Kidney epithelial cell (primary cell): ENCODE measurements at regions not wholly inside any gene's neighbourhood (a gene's known extent, or its start where the extent isn't known, plus 50 kb on each side); places are given as distances from the start of the nearest gene placed in this dataset.

Experiments used
- DNase-seq: peaks from one replicate; pipeline ENCODE4 v3.0.0-alpha.2; 2010; ENCODE audit warnings: low read depth
- H3K27me3 ChIP-seq: 2 replicates; pipeline ENCODE4 v1.6.0; 2011; ENCODE audit warnings: low read length; ENCODE audit not compliant: control insufficient read depth, insufficient read depth
- H3K36me3 ChIP-seq: 2 replicates; pipeline ENCODE4 v1.5.1; 2011; ENCODE audit warnings: low read length; ENCODE audit not compliant: control insufficient read depth, insufficient read depth
- H3K4me3 ChIP-seq: 2 replicates; pipeline ENCODE4 v1.5.1; 2011; ENCODE audit warnings: low read depth, mild to moderate bottlenecking, control low read depth, low read length
- CTCF ChIP-seq: IDR thresholded peaks from 2 replicates; pipeline ENCODE4 v1.5.1; 2011; ENCODE audit warnings: mild to moderate bottlenecking, moderate library complexity, low read length, control low read depth, inconsistent platforms; ENCODE audit not compliant: insufficient read depth, poor library complexity, severe bottlenecking

- Histone ChIP-seq H3K36me3 (no peaks in the 10 kb centered on the region), H3K27me3 (no peaks in the 10 kb centered on the region), H3K4me3 (no peak overlapping the region)
- DNase-seq: no peak
- TF ChIP-seq CTCF: no peak
These were observed 67.3 kb upstream of the ZFR start for GRCh38 chr5:32511776-32512374.

GRCh38 chr5:32510860-32511259, 66.3 kb upstream of the ZFR start:
- no peaks in the 10 kb centered on the region for H3K36me3 ChIP-seq
- DNase-seq: no peak

GRCh38 chr5:32508806-32509805, 64.6 kb upstream of the ZFR start:
- no peak for DNase-seq

More at GRCh38 chr5:32510860-32511259, 66.3 kb upstream of the ZFR start:
- peaks cover 4% of the 10 kb centered on the region for H3K27me3 ChIP-seq
- TF ChIP-seq CTCF: no peak
- H3K4me3 ChIP-seq: no peak overlapping the region

GRCh38 chr5:32507738-32508434, 63.3 kb upstream of the ZFR start:
- no peak overlapping the region for H3K4me3 ChIP-seq
- TF ChIP-seq CTCF: no peak
- H3K27me3 ChIP-seq: peaks cover 8% of the 10 kb centered on the region
- no peaks in the 10 kb centered on the region for H3K36me3 ChIP-seq
- no peak for DNase-seq

More at GRCh38 chr5:32508806-32509805, 64.6 kb upstream of the ZFR start:
- no peaks in the 10 kb centered on the region for H3K36me3 ChIP-seq
- no peak for TF ChIP-seq CTCF
- H3K4me3 ChIP-seq: no peak overlapping the region
- peaks cover 8% of the 10 kb centered on the region for H3K27me3 ChIP-seq

DNA sequence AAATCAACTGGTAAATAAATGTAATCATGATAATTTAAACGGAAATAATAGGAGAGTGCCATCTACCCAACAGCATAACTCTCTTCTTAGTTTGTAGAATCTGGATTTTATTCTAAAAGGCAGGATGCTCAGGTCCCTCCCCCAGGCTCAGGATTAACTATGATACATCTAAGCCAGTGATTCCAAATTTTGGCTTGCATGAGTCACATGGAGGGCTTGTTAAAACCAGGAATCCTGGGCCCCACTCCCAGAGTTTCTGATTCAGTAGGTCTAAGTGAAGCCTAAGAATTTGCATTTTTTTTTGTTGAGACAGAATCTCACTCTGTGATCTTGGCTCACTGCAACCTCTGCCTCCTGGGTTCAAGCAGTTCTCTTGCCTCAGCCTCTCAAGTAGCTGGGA, 62.3 kb upstream of the ZFR start:
- no peak overlapping the region for H3K4me3 ChIP-seq
- TF ChIP-seq CTCF: no peak
- DNase-seq: no peak
- no peaks in the 10 kb centered on the region for H3K36me3 ChIP-seq
- H3K27me3 ChIP-seq: peaks cover 8% of the 10 kb centered on the region
